ENCODE measurements at regions not wholly inside any gene's neighbourhood (a gene's known extent, or its start where the extent isn't known, plus 50 kb on each side); places are given as distances from the start of the nearest gene placed in this dataset.

- Histone ChIP-seq H3K27me3 (no peaks in the 10 kb centered on the region), H3K27ac (no peak overlapping the region)
- no peak for TF ChIP-seq Cebpa-rat (IDR thresholded peaks at IDR 0.05)
Measured at GRCh38 chr2:226411727-226412360, 387.8 kb downstream of the IRS1 start.

GRCh38 chr2:226411205-226411604 lies 388.4 kb downstream of the IRS1 start:
- Histone ChIP-seq H3K4me3 (no peak overlapping the region), H3K4me1 (peaks cover 10% of the 10 kb centered on the region; the same call in 1 of the 2 replicates), H3K9me3 (no peaks in the 10 kb centered on the region), H3K4me2 (no peak overlapping the region), H3K27me3 (no peaks in the 10 kb centered on the region), H3K9ac (no peak overlapping the region), H4K20me1 (no peaks in the 10 kb centered on the region), H3K36me3 (no peaks in the 10 kb centered on the region), H3K27ac (no peak overlapping the region)
- TF ChIP-seq Cebpa-rat (IDR thresholded peaks at IDR 0.05), result no peak

More at GRCh38 chr2:226411727-226412360, 387.8 kb downstream of the IRS1 start:
- Histone ChIP-seq H3K9ac (no peak overlapping the region), H4K20me1 (no peaks in the 10 kb centered on the region), H3K4me1 (peaks cover 10% of the 10 kb centered on the region; the same call in 1 of the 2 replicates), H3K4me2 (no peak overlapping the region), H3K4me3 (no peak overlapping the region), H3K36me3 (no peaks in the 10 kb centered on the region), H3K9me3 (no peaks in the 10 kb centered on the region)

GRCh38 chr2:226410247-226410835 lies 389.3 kb downstream of the IRS1 start:
- Histone ChIP-seq H3K4me1 (peaks cover 10% of the 10 kb centered on the region; the same call in 1 of the 2 replicates), H3K27me3 (no peaks in the 10 kb centered on the region), H3K4me3 (no peak overlapping the region), H3K9me3 (no peaks in the 10 kb centered on the region), H3K9ac (no peak overlapping the region), H3K27ac (no peak overlapping the region), H3K4me2 (no peak overlapping the region), H3K36me3 (no peaks in the 10 kb centered on the region), H4K20me1 (no peaks in the 10 kb centered on the region)
- TF ChIP-seq Cebpa-rat (IDR thresholded peaks at IDR 0.05), result no peak

GRCh38 chr2:226409134-226409533 lies 390.5 kb downstream of the IRS1 start:
- Histone ChIP-seq H3K4me1 (peaks cover 4% of the 10 kb centered on the region; the same call in 1 of the 2 replicates), H3K27me3 (no peaks in the 10 kb centered on the region), H3K36me3 (no peaks in the 10 kb centered on the region), H3K9ac (no peak overlapping the region), H3K9me3 (no peaks in the 10 kb centered on the region), H3K27ac (no peak overlapping the region), H3K4me2 (no peak overlapping the region), H4K20me1 (no peaks in the 10 kb centered on the region), H3K4me3 (no peak overlapping the region)
- no peak for TF ChIP-seq Cebpa-rat (IDR thresholded peaks at IDR 0.05)

GRCh38 chr2:226408141-226408540 lies 391.5 kb downstream of the IRS1 start:
- Histone ChIP-seq H3K4me3 (no peak overlapping the region), H3K27ac (no peak overlapping the region), H3K27me3 (no peaks in the 10 kb centered on the region), H3K4me2 (no peak overlapping the region), H3K9ac (no peak overlapping the region), H3K9me3 (no peaks in the 10 kb centered on the region), H3K36me3 (no peaks in the 10 kb centered on the region), H4K20me1 (no peaks in the 10 kb centered on the region), H3K4me1 (no peaks in the 10 kb centered on the region)
- TF ChIP-seq Cebpa-rat (IDR thresholded peaks at IDR 0.05), result no peak

- H3K27me3 ChIP-seq, result no peaks in the 10 kb centered on the region
Measured at GRCh38 chr2:226407135-226407534, 392.5 kb downstream of the IRS1 start.

GRCh38 chr2:226405465-226405864 lies 394.2 kb downstream of the IRS1 start:
- no peaks in the 10 kb centered on the region for H4K20me1 ChIP-seq
- H3K9me3 ChIP-seq, result no peaks in the 10 kb centered on the region
- no peaks in the 10 kb centered on the region for H3K27me3 ChIP-seq
- no peaks in the 10 kb centered on the region for H3K36me3 ChIP-seq
- no peak overlapping the region for H3K4me3 ChIP-seq
- H3K4me2 ChIP-seq, result no peak overlapping the region
- TF ChIP-seq Cebpa-rat (IDR thresholded peaks at IDR 0.05), result no peak
- no peak overlapping the region for H3K27ac ChIP-seq
- no peak overlapping the region for H3K9ac ChIP-seq
- no peaks in the 10 kb centered on the region for H3K4me1 ChIP-seq

More at GRCh38 chr2:226407135-226407534, 392.5 kb downstream of the IRS1 start:
- no peak overlapping the region for H3K9ac ChIP-seq
- H3K4me3 ChIP-seq, result no peak overlapping the region
- no peaks in the 10 kb centered on the region for H3K4me1 ChIP-seq
- TF ChIP-seq Cebpa-rat (IDR thresholded peaks at IDR 0.05), result no peak
- H4K20me1 ChIP-seq, result no peaks in the 10 kb centered on the region
- no peak overlapping the region for H3K27ac ChIP-seq
- no peaks in the 10 kb centered on the region for H3K36me3 ChIP-seq
- H3K9me3 ChIP-seq, result no peaks in the 10 kb centered on the region
- H3K4me2 ChIP-seq, result no peak overlapping the region

GRCh38 chr2:226403369-226403768 lies 396.3 kb downstream of the IRS1 start:
- H3K4me2 ChIP-seq, result no peak overlapping the region

GRCh38 chr2:226399006-226399405 lies 400.6 kb downstream of the IRS1 start:
- Histone ChIP-seq H3K4me2 (no peak overlapping the region), H3K4me1 (no peaks in the 10 kb centered on the region), H3K27me3 (no peaks in the 10 kb centered on the region), H3K27ac (no peak overlapping the region), H3K36me3 (no peaks in the 10 kb centered on the region), H4K20me1 (no peaks in the 10 kb centered on the region), H3K4me3 (no peak overlapping the region), H3K9me3 (no peaks in the 10 kb centered on the region), H3K9ac (no peak overlapping the region)
- TF ChIP-seq Cebpa-rat (IDR thresholded peaks at IDR 0.05), result no peak

More at GRCh38 chr2:226403369-226403768, 396.3 kb downstream of the IRS1 start:
- Histone ChIP-seq H3K9me3 (no peaks in the 10 kb centered on the region), H3K4me3 (no peak overlapping the region), H4K20me1 (no peaks in the 10 kb centered on the region), H3K36me3 (no peaks in the 10 kb centered on the region), H3K27me3 (no peaks in the 10 kb centered on the region), H3K4me1 (no peaks in the 10 kb centered on the region), H3K27ac (no peak overlapping the region), H3K9ac (no peak overlapping the region)
- no peak for TF ChIP-seq Cebpa-rat (IDR thresholded peaks at IDR 0.05)

GRCh38 chr2:226398580-226398979 lies 401.0 kb downstream of the IRS1 start:
- H3K27me3 ChIP-seq, result no peaks in the 10 kb centered on the region
- no peaks in the 10 kb centered on the region for H3K4me1 ChIP-seq
- no peak overlapping the region for H3K4me2 ChIP-seq
- H3K9ac ChIP-seq, result no peak overlapping the region
- H3K9me3 ChIP-seq, result no peaks in the 10 kb centered on the region
- TF ChIP-seq Cebpa-rat (IDR thresholded peaks at IDR 0.05), result no peak
- no peaks in the 10 kb centered on the region for H4K20me1 ChIP-seq
- no peak overlapping the region for H3K4me3 ChIP-seq
- no peaks in the 10 kb centered on the region for H3K36me3 ChIP-seq
- no peak overlapping the region for H3K27ac ChIP-seq
